ENCODE measurements at regions not wholly inside any gene's neighbourhood (a gene's known extent, or its start where the extent isn't known, plus 50 kb on each side); places are given as distances from the start of the nearest gene placed in this dataset.

DNA sequence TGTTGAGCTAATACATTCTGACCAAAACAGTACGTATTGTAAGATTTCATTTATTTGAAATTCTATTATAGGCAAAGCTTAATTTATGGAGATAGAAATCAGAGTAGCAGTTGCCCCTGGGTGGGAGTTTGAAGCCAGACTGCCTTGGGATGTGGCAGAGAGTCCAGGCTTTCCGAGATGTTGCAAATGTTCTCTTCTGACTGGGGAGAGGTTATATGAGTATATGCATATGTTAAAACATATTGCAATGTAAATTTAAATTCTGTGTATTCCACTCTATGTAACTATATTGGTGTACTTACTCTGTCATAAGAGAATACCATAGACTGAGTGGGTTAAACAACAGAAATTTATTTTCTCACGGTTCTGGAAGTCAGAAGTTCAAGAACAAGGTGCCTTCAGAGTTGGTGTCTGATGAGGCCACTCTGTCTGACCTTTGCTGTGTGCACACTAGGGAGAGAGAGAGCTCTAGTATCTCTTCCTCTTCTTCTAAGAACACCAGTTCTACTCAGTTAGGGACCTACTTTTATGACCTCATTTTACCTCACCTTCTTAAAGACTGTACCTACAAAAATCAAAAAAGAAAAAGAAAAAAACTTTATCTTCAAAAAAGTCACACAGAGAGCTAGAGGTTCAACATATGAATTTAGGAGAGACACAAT is 299.3 kb upstream of the HS3ST1 start:
- TF ChIP-seq EZH2 (IDR thresholded peaks at IDR 0.05; ENCODE audit: borderline replicate concordance, low read depth, low read length, poor library complexity, severe bottlenecking) = no peak
- TF ChIP-seq, protein P1, sequence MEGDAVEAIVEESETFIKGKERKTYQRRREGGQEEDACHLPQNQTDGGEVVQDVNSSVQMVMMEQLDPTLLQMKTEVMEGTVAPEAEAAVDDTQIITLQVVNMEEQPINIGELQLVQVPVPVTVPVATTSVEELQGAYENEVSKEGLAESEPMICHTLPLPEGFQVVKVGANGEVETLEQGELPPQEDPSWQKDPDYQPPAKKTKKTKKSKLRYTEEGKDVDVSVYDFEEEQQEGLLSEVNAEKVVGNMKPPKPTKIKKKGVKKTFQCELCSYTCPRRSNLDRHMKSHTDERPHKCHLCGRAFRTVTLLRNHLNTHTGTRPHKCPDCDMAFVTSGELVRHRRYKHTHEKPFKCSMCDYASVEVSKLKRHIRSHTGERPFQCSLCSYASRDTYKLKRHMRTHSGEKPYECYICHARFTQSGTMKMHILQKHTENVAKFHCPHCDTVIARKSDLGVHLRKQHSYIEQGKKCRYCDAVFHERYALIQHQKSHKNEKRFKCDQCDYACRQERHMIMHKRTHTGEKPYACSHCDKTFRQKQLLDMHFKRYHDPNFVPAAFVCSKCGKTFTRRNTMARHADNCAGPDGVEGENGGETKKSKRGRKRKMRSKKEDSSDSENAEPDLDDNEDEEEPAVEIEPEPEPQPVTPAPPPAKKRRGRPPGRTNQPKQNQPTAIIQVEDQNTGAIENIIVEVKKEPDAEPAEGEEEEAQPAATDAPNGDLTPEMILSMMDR (conservative IDR thresholded peaks at IDR 0.05; ENCODE audit: low read depth, low read length) = no peak
- peaks cover 23% of the 10 kb centered on the region for H3K9me3 ChIP-seq (ENCODE audit: low read depth, low read length, poor library complexity, severe bottlenecking)
- H3K4me3 ChIP-seq (ENCODE audit: low read depth, low read length, poor library complexity, severe bottlenecking) = no peak overlapping the region
- BruUV-seq (replicated peaks) = no TSS peak
- H3K27ac ChIP-seq (ENCODE audit: low read depth, low read length, poor library complexity, severe bottlenecking) = no peak overlapping the region
- CTCF ChIA-PET = no interaction called here
- POLR2A ChIA-PET (ENCODE audit: low non-redundant PET) = no interaction called here
- no peaks in the 10 kb centered on the region for H3K27me3 ChIP-seq (replicated peaks; ENCODE audit: insufficient read depth, low read depth, low read length, poor library complexity)
- no peak for DNase-seq (ENCODE audit: low spot score)
- no peaks in the 10 kb centered on the region for H3K36me3 ChIP-seq (ENCODE audit: insufficient read depth, low read length, poor library complexity, severe bottlenecking)
- intact Hi-C loops (cut with micrococcal nuclease; ENCODE audit: unreplicated experiment) = no loop called here
- no peaks in the 10 kb centered on the region for H3K4me1 ChIP-seq (ENCODE audit: insufficient read depth, low read length, poor library complexity, severe bottlenecking)

DNA sequence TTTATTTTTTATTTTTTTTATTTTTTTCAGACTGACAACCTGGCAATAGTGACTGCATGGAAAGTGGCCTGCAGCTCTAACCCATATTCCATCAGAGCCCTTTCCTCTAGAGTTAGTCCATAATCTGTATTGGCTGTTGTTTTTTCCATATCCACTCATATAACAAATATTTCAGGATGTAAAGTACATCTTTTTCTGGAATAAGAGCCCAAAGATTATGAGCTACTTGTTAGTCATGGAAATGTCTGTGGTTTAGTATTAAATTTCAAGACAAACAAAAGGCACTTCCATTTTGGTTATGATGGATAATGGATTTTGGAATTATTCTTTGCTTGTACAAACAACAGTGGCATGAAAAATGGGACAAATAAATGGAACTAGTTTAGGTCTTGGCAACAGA is 296.0 kb upstream of the HS3ST1 start:
- DNase-seq (ENCODE audit: low spot score) = no peak
- TF ChIP-seq, protein P1 (conservative IDR thresholded peaks at IDR 0.05; ENCODE audit: low read depth, low read length) = no peak
- TF ChIP-seq EZH2 (IDR thresholded peaks at IDR 0.05; ENCODE audit: borderline replicate concordance, low read depth, low read length, poor library complexity, severe bottlenecking) = no peak
- Histone ChIP-seq H3K4me1 (ENCODE audit: insufficient read depth, low read length, poor library complexity, severe bottlenecking) (no peaks in the 10 kb centered on the region), H3K27ac (ENCODE audit: low read depth, low read length, poor library complexity, severe bottlenecking) (no peak overlapping the region), H3K4me3 (ENCODE audit: low read depth, low read length, poor library complexity, severe bottlenecking) (no peak overlapping the region), H3K36me3 (ENCODE audit: insufficient read depth, low read length, poor library complexity, severe bottlenecking) (no peaks in the 10 kb centered on the region), H3K9me3 (ENCODE audit: low read depth, low read length, poor library complexity, severe bottlenecking) (peaks cover 33% of the 10 kb centered on the region), H3K27me3 (replicated peaks; ENCODE audit: insufficient read depth, low read depth, low read length, poor library complexity) (no peaks in the 10 kb centered on the region)
- no TSS peak for BruUV-seq (replicated peaks)
- ChIA-PET CTCF (no interaction called here), POLR2A (ENCODE audit: low non-redundant PET) (no interaction called here)
- intact Hi-C loops (cut with micrococcal nuclease; ENCODE audit: unreplicated experiment) = no loop called here

DNA sequence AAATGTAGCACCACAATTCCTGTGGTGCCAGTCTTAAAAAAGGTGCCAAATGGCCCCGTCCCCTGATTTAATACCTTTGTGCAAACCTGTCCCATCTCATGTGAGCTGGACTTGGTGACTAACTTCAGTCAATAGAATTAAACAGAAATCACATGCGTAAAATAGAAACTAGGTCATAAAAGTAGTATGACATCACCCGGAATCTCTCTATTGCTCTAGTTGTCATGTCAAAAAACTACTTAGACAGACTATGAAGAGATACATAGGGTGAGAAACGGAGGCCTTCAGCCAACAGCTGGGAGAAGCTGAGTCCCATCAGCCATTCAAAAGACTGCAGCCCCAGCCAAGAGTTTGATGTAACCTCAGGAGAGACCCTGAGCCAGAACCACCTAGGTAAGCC is 293.5 kb upstream of the HS3ST1 start:
- ChIA-PET POLR2A (ENCODE audit: low non-redundant PET) (no interaction called here), CTCF (no interaction called here)
- Histone ChIP-seq H3K27ac (ENCODE audit: low read depth, low read length, poor library complexity, severe bottlenecking) (no peak overlapping the region), H3K9me3 (ENCODE audit: low read depth, low read length, poor library complexity, severe bottlenecking) (peaks cover 34% of the 10 kb centered on the region), H3K36me3 (ENCODE audit: insufficient read depth, low read length, poor library complexity, severe bottlenecking) (no peaks in the 10 kb centered on the region), H3K4me3 (ENCODE audit: low read depth, low read length, poor library complexity, severe bottlenecking) (no peak overlapping the region), H3K4me1 (ENCODE audit: insufficient read depth, low read length, poor library complexity, severe bottlenecking) (no peaks in the 10 kb centered on the region), H3K27me3 (replicated peaks; ENCODE audit: insufficient read depth, low read depth, low read length, poor library complexity) (no peaks in the 10 kb centered on the region)
- TF ChIP-seq, protein P1 (conservative IDR thresholded peaks at IDR 0.05; ENCODE audit: low read depth, low read length) = no peak
- no peak for TF ChIP-seq EZH2 (IDR thresholded peaks at IDR 0.05; ENCODE audit: borderline replicate concordance, low read depth, low read length, poor library complexity, severe bottlenecking)
- intact Hi-C loops (cut with micrococcal nuclease; ENCODE audit: unreplicated experiment) = no loop called here
- no TSS peak for BruUV-seq (replicated peaks)
- no peak for DNase-seq (ENCODE audit: low spot score)

Measured in A673 (cell line).